ENCODE measurements at regions not wholly inside any gene's neighbourhood (a gene's known extent, or its start where the extent isn't known, plus 50 kb on each side); places are given as distances from the start of the nearest gene placed in this dataset.

DNA sequence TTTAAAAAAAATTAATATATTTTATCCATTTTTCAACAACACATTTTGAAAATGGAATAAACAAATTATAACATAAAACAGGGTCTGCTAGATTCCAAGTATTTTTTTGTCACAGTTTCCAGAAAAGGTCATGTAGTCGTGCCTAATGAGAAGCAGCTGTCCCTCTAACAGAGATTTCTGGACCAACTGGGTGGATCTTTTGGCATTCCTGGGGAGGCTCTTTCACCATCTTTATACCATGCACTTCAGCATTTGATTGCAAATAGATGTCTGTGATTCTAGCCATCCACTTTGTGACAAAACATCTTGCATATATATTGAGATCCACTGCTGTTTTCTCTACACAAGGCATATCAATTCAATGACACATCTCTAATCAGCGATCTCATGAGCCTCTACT, 210.7 kb upstream of the LDB2 start:
- no peak for DNase-seq (ENCODE audit: low spot score)

DNA sequence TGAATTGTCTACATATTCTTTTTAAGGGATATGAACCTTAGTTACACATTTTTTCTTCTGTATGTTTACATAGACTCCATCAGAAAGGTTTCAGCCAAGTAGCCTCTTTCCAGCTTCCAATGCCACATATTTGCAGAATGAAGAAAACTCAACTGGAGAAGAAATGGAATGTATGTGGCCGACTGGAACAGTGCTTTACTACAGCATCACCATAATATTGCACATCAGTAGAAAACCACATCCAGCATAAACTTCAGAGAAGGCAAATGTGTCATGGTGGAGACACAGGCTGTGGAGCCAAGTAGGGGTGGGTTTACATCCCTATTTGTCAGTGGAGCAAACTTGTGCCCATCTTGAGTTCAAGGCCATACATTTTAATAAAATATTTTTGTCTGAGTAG, 204.8 kb upstream of the LDB2 start:
- no peak for DNase-seq (ENCODE audit: low spot score)

- no peak for DNase-seq (ENCODE audit: low spot score)
These were observed 200.6 kb upstream of the LDB2 start for GRCh38 chr4:17098996-17099395.

DNA sequence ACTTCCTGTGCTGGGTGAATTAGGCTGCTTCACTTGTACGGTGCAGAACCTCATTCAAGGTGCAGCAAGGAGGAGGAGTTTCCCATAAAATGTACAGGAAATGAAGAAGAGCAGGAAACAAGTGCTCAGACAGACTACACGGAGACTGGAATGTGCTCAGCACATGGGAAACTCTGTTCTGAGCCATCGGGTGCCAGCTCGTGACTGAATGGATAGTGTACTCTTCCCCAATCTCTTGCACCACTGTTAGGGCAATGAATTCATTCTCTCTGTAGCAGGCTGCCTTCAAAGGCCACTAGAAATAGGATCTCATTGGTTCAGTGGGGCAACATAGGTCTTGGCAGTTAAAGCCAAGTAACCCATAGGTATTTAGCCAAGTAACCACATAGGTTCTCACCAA, 200.0 kb upstream of the LDB2 start:
- DNase-seq (ENCODE audit: low spot score), result no peak

DNA sequence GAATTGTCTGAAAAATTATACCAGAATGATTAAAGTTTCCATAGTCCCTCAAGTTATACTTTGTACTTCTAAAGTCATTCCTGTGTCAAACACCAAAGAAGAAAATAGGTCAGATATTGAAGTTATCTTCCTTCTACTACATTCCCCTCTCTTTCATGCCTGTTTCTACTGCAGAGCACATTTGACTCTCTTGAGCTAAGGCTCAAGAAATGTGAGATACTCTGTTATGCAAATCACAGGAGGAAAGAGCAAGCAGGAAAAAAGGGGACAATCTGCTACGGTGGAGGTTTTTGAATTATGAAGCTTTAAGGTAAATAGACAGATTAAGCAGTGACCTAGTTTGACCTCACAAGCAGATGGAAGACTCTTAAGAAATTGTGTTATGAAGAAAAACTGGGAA, 198.9 kb upstream of the LDB2 start:
- no peak for DNase-seq (ENCODE audit: low spot score)

GRCh38 chr4:17096692-17097091, 198.2 kb upstream of the LDB2 start:
- DNase-seq (ENCODE audit: low spot score), result no peak

DNA sequence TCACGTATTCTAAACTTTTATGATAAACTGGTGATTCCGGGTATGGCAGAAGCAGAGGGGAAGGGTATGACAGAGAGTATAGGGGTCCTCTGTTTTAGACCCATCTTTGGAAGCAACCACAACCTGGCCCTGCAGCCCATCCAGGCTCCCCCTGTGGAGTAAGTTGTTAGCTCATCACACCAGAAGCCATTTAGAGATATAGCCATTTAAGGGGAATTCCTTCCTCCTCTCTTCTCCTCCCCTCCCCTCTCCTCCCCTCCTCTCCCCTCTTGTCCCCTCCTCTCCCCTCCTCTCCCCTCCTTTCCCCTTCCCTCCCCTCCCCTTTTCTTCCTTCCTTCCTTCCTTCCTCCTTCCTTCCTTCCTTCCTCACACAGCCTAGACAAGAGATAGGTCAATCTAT, 197.3 kb upstream of the LDB2 start:
- DNase-seq (ENCODE audit: low spot score), result no peak

GRCh38 chr4:17094876-17095210, 196.4 kb upstream of the LDB2 start:
- DNase-seq (ENCODE audit: low spot score), result no peak

- no peak for DNase-seq (ENCODE audit: low spot score)
These were observed 195.9 kb upstream of the LDB2 start for GRCh38 chr4:17094159-17094875.

GRCh38 chr4:17093481-17093880, 195.0 kb upstream of the LDB2 start:
- no peak for DNase-seq (ENCODE audit: low spot score)

DNA sequence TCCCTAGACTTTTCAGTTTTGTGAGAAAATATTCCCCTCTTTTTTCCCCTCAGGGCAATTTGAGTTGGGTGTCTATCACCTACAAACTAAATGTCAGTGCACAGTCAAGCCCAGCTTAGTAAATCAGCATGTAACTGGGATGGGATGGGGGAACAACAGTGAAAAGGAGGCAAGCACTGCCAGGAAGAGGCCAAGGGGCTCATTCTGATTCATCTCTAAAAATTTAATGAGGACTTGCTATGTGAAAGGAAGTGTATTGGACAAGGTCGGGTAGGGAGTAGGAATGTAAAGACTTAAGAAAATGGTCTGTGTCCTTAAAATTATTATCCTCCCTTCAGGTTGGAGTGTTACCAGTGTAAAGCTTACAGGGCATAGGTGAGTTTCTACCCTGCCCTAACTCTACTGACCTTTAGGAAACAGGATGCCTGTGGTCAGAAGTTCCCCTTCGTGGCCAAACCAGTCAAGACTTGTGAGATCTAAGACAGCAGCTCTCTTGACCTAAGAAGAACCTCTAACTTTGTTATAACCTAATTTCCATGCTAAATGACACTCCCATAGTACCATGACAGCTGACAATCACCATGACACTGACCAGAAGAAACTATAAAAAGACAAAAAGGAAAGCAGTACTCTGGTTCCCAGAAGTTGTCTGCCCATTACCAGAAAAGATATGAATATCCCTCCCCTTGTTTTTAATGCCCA, 194.4 kb upstream of the LDB2 start:
- DNase-seq (ENCODE audit: low spot score), result no peak

GRCh38 chr4:17091104-17091503, 192.7 kb upstream of the LDB2 start:
- DNase-seq (ENCODE audit: low spot score), result no peak

GRCh38 chr4:17090063-17090462, 191.6 kb upstream of the LDB2 start:
- DNase-seq (ENCODE audit: low spot score), result no peak

GRCh38 chr4:17085416-17085815, 187.0 kb upstream of the LDB2 start:
- no peak for DNase-seq (ENCODE audit: low spot score)

GRCh38 chr4:17082186-17082585, 183.7 kb upstream of the LDB2 start:
- no peak for DNase-seq (ENCODE audit: low spot score)

- DNase-seq (ENCODE audit: low spot score), result no peak
These were observed 182.7 kb upstream of the LDB2 start for GRCh38 chr4:17081179-17081578.

DNA sequence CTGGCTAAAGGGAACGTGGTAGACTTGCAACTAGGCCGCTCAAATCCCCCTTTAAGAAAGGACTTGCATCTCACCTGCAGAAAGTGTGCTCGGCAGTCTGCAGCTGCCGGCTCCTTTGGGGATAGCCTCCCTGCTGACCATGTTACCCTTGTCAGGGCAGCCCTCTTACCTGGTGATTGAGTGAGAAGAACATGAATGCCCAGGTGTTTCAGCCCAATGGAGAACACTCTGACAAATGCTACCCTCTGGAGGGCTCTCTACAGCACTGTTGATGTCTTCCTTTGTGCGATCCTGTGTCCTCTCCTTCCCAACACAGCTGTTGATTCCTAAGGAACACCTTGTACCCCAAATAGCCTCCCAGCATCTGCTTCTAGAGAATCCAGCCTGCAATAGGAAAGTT, 178.7 kb upstream of the LDB2 start:
- no peak for DNase-seq (ENCODE audit: low spot score)

- DNase-seq (ENCODE audit: low spot score), result no peak
These were observed 174.0 kb upstream of the LDB2 start for GRCh38 chr4:17072483-17072882.

DNA sequence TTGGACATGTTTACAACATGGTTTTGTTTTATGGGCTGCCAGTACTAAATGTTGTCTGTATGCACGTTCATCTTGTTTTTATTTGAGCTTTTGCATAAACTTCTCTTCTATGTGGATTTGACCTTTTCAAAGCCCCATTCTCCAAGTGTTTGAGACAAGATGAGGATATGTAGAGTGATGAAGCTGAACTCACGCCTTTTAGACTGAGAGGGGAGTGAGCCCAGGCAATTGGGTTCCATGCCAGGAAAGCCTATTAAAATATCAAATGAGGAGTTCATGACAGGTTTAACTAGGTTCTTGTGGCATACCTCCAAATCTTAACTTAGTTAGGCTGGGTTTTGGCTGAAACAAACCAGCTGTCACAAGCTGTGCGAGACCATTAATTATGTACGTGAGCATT, 170.4 kb upstream of the LDB2 start:
- no peak for DNase-seq (ENCODE audit: low spot score)

- no peak for DNase-seq (ENCODE audit: low spot score)
These were observed 169.9 kb upstream of the LDB2 start for GRCh38 chr4:17068392-17068791.

DNA sequence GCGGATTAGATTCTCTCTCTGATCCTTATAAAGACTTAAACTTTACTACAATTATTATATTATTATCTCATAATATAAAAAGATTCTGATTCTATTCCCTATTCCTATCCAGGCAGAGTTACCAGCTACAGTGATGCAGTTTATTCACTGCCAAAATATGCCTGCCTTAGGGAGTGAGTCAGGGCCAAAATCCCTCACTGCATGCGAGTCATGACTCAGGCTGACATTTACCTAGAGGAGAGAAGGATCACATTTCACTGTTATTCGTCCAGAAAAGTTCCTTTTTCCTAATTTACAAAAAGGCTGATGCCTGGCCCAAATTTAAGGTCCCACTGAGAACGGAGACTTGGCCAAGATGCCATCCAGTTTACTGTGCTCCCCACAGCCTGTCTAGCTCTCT, 168.5 kb upstream of the LDB2 start:
- no peak for DNase-seq (ENCODE audit: low spot score)

GRCh38 chr4:17066236-17066635, 167.8 kb upstream of the LDB2 start:
- no peak for DNase-seq (ENCODE audit: low spot score)

- no peak for DNase-seq (ENCODE audit: low spot score)
These were observed 167.4 kb upstream of the LDB2 start for GRCh38 chr4:17065821-17066220.

DNA sequence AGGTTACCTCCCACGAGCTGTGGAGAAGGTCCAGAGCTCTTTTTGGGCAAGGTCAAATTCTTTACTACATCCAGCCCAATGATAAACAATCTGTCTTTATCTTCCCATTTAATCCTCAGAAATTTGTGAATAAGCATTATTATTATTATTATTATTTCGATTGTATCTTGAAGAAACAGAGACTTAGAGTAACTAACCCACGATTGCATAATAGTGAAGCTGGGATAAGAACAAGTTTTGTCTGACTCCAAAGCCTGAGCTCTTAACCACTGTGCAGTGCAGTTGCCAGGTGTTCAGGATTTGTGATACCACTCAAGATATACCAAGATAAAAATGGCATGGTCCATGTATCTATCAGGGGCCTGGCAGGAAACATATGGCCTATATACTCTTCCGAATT, 166.5 kb upstream of the LDB2 start:
- DNase-seq (ENCODE audit: low spot score), result no peak
